SK-N-SH (cell line): ENCODE measurements at regions not wholly inside any gene's neighbourhood (a gene's known extent, or its start where the extent isn't known, plus 50 kb on each side); places are given as distances from the start of the nearest gene placed in this dataset.
A peak's percentile ranks its signal among the peaks of the same experiment; 100 is the strongest.

Experiments used
- CTCF ChIP-seq: fragments of 200-600 bp; sonication (generic); IDR thresholded peaks from 2 replicates; pipeline ENCODE4 v1.6.1; 2017; ENCODE audit warnings: antibody characterized with exemption, mild to moderate bottlenecking, moderate library complexity
- EP300 ChIP-seq, 2 experiments: IDR thresholded peaks; 2 replicates each; pipeline versions ENCODE4 v1.4.0 to v1.6.1; 2012; ENCODE audit warnings: borderline replicate concordance in 1 of 2, low read depth in 1 of 2, low read length in 1 of 2
- EZH2phosphoT487 ChIP-seq: fragments of 200-600 bp; sonication (generic); IDR thresholded peaks from 2 replicates; pipeline ENCODE4 v1.6.1; 2017; ENCODE audit warnings: low read depth, mixed run types, mild to moderate bottlenecking, antibody characterized with exemption, moderate library complexity, borderline replicate concordance
- GABPA ChIP-seq: IDR thresholded peaks from 2 replicates; pipeline ENCODE4 v1.4.0; 2012; ENCODE audit warnings: low read depth, mild to moderate bottlenecking
- NRF1 ChIP-seq: IDR thresholded peaks from 2 replicates; pipeline ENCODE4 v1.6.1; 2012; ENCODE audit warnings: low read depth, mild to moderate bottlenecking, low read length
- POLR2AphosphoS5 ChIP-seq: IDR thresholded peaks from 2 replicates; pipeline ENCODE4 v1.6.1; 2012; ENCODE audit warnings: low read depth, low read length
- RAD21 ChIP-seq: IDR thresholded peaks from 2 replicates; pipeline ENCODE4 v1.6.1; 2012; ENCODE audit warnings: mild to moderate bottlenecking, low read length
- REST ChIP-seq: IDR thresholded peaks from 2 replicates; pipeline ENCODE4 v1.6.1; 2012; ENCODE audit warnings: mild to moderate bottlenecking, low read depth, low read length, moderate library complexity
- RFX5 ChIP-seq: IDR thresholded peaks from 2 replicates; pipeline ENCODE4 v1.6.1; 2012; ENCODE audit warnings: mild to moderate bottlenecking, improper control_type of control experiment, low read length
- SIN3A ChIP-seq: IDR thresholded peaks from 2 replicates; pipeline ENCODE4 v1.6.1; 2012; ENCODE audit warnings: low read depth, mild to moderate bottlenecking, low read length, moderate library complexity, borderline replicate concordance
- TAF1 ChIP-seq: IDR thresholded peaks from 2 replicates; pipeline ENCODE4 v1.6.1; 2012; ENCODE audit warnings: low read depth, mild to moderate bottlenecking, low read length, moderate library complexity, borderline replicate concordance
- USF1 ChIP-seq: IDR thresholded peaks from 2 replicates; pipeline ENCODE4 v1.4.0; 2012; ENCODE audit warnings: low read depth, borderline replicate concordance

- TF ChIP-seq REST (no peak), POLR2AphosphoS5 (no peak), EP300 (IDR thresholded peaks at IDR 0.05; ENCODE audit: borderline replicate concordance in 1 of 2, low read depth in 1 of 2, low read length in 1 of 2) (peak in 1 of 2 experiments; percentile 66; a peak in 1 of 4 replicates), SIN3A (no peak), CTCF (no peak), EZH2phosphoT487 (no peak), TAF1 (no peak), RFX5 (no peak), RAD21 (no peak), USF1 (no peak), GABPA (no peak), NRF1 (no peak)
Observed at GRCh38 chr13:65606622-65607021, 1623.5 kb downstream of the PCDH9 start.
